Endothelial cell of umbilical vein (primary cell): ENCODE measurements at regions not wholly inside any gene's neighbourhood (a gene's known extent, or its start where the extent isn't known, plus 50 kb on each side); places are given as distances from the start of the nearest gene placed in this dataset.
"Not testable (repeated sequence)": the region's sequence is repeated elsewhere in the genome, so short reads cannot be mapped to it uniquely, and the experiment has no call there.

Experiments used
- BruUV-seq: library from RNA; stranded (reverse); fragments of 400-500 nt; replicated peaks from 2 replicates; lab custom pipeline; 2021; lab: Mats Ljungman, UMichigan
- CTCF ChIA-PET: fragments of 300-600, 350-600 bp; sonication (Branson Sonifier 250); formaldehyde crosslinking; loops from one replicate; lab custom pipeline; 2021; ENCODE audit warnings: antibody characterized with exemption, inconsistent platforms; lab: Charles Lee
- POLR2A ChIA-PET: fragments of 300-600, 350-600 bp; sonication (Branson Sonifier 250); formaldehyde crosslinking; loops from one replicate; lab custom pipeline; 2021; ENCODE audit warnings: antibody characterized with exemption, inconsistent platforms; lab: Charles Lee
- DNase-seq: peaks from one replicate; pipeline ENCODE4 v3.0.0-alpha.2; 2011; ENCODE audit warnings: low read depth, low spot score
- FAIRE-seq: peaks from 2 replicates; lab custom pipeline; 2011; peaks lifted over from hg19 to GRCh38; lab: Jason Lieb, UNC
- H2AFZ ChIP-seq: 2 replicates; pipeline ENCODE4 v1.6.0; 2012; ENCODE audit warnings: low read depth, low read length, control low read depth, inconsistent platforms
- H3K27ac ChIP-seq: 2 replicates; pipeline ENCODE4 v1.5.1; 2011; ENCODE audit warnings: low read depth, mild to moderate bottlenecking, control low read depth, low read length, moderate library complexity; ENCODE audit not compliant: insufficient read depth
- H3K27me3 ChIP-seq, 2 experiments: 2 replicates each; pipeline versions ENCODE4 v1.6.0 to v1.6.1; 2011; ENCODE audit warnings: low read length in 2 of 2, mixed read lengths in 1 of 2; ENCODE audit not compliant: control insufficient read depth in 2 of 2, insufficient read depth in 2 of 2
- H3K36me3 ChIP-seq, 2 experiments: 2 replicates in 1 of 2; 3 replicates in 1 of 2; pipeline ENCODE4 v1.5.1; 2011; ENCODE audit warnings: low read length in 2 of 2, mild to moderate bottlenecking in 1 of 2, moderate library complexity in 1 of 2; ENCODE audit not compliant: control insufficient read depth in 2 of 2, insufficient read depth in 2 of 2; ENCODE audit errors: extremely low read depth in 1 of 2
- H3K4me1 ChIP-seq: 3 replicates; pipeline ENCODE4 v1.5.1; 2011; ENCODE audit warnings: mild to moderate bottlenecking, low read length; ENCODE audit not compliant: control insufficient read depth, insufficient read depth; ENCODE audit errors: extremely low read depth
- H3K4me2 ChIP-seq: 2 replicates; pipeline ENCODE4 v1.6.1; 2011; ENCODE audit warnings: low read length, control low read depth, mixed read lengths; ENCODE audit not compliant: insufficient read depth
- H3K4me3 ChIP-seq, 3 experiments: fragments of 200-600 bp in 1 of 3; sonication (generic), shearing (Covaris generic) in 1 of 3; replicated peaks in 1 of 3; 2 replicates each; pipeline ENCODE4 v1.5.1; 2011 to 2016; ENCODE audit warnings: control low read depth in 3 of 3, low read length in 3 of 3, mild to moderate bottlenecking in 2 of 3, inconsistent platforms in 1 of 3, low read depth in 1 of 3, moderate library complexity in 1 of 3; ENCODE audit not compliant: insufficient read depth in 1 of 3
- H3K79me2 ChIP-seq: 2 replicates; pipeline ENCODE4 v1.6.0; 2012; ENCODE audit warnings: low read length, inconsistent platforms; ENCODE audit not compliant: control insufficient read depth, insufficient read depth
- H3K9ac ChIP-seq: replicated peaks from 2 replicates; pipeline ENCODE3; 2011; ENCODE audit warnings: low read length, control low read depth; ENCODE audit not compliant: insufficient read depth; ENCODE audit errors: extremely low read depth
- H3K9me1 ChIP-seq: replicated peaks from 3 replicates; pipeline ENCODE4 v1.6.0; 2011; ENCODE audit warnings: mild to moderate bottlenecking, low read length; ENCODE audit not compliant: control insufficient read depth, insufficient read depth; ENCODE audit errors: extremely low read depth
- H3K9me3 ChIP-seq: replicated peaks from 2 replicates; pipeline ENCODE4 v1.5.1; 2012; ENCODE audit warnings: low read length, inconsistent platforms; ENCODE audit not compliant: control insufficient read depth, insufficient read depth
- H4K20me1 ChIP-seq: replicated peaks from 2 replicates; pipeline ENCODE3; 2011; ENCODE audit warnings: mild to moderate bottlenecking, low read length; ENCODE audit not compliant: control insufficient read depth, insufficient read depth; ENCODE audit errors: extremely low read depth
- CTCF ChIP-seq, 2 donors: IDR thresholded peaks; 1 replicate in 1 of 2; 2 replicates in 1 of 2; pipeline ENCODE4 v1.5.1; 2011; ENCODE audit warnings: low read length in 2 of 2, mild to moderate bottlenecking in 2 of 2, moderate library complexity in 2 of 2, control low read depth in 1 of 2, inconsistent platforms in 1 of 2, low read depth in 1 of 2; ENCODE audit not compliant: insufficient read depth in 1 of 2; ENCODE audit errors: extremely low read depth in 1 of 2
- EZH2 ChIP-seq: IDR thresholded peaks from 2 replicates; pipeline ENCODE4 v1.6.1; 2012; ENCODE audit warnings: borderline replicate concordance, low read depth, mild to moderate bottlenecking, moderate library complexity, low read length, inconsistent platforms; ENCODE audit not compliant: severe bottlenecking
- FOS ChIP-seq: IDR thresholded peaks from 2 replicates; pipeline ENCODE4 v1.6.1; 2011; ENCODE audit warnings: mild to moderate bottlenecking, low read length, moderate library complexity, borderline replicate concordance; ENCODE audit not compliant: insufficient read depth
- GATA2 ChIP-seq: IDR thresholded peaks from 2 replicates; pipeline ENCODE4 v1.7.0; 2011; ENCODE audit warnings: low read depth, mild to moderate bottlenecking, moderate library complexity, mixed read lengths, low read length; ENCODE audit not compliant: insufficient read length, insufficient read depth
- JUN ChIP-seq: IDR thresholded peaks from 2 replicates; pipeline ENCODE4 v1.6.1; 2011; ENCODE audit warnings: borderline replicate concordance, low read depth; ENCODE audit not compliant: insufficient read length, insufficient read depth
- MYC ChIP-seq: IDR thresholded peaks from one replicate; pipeline ENCODE4 v1.6.1; 2011; ENCODE audit warnings: mild to moderate bottlenecking, low read depth, low read length
- POLR2A ChIP-seq: IDR thresholded peaks from 2 replicates; pipeline ENCODE4 v1.6.1; 2012; ENCODE audit warnings: low read depth, mild to moderate bottlenecking, control low read depth, low read length
- POLR2AphosphoS5 ChIP-seq: IDR thresholded peaks from 2 replicates; pipeline ENCODE4 v1.6.1; 2012; ENCODE audit warnings: low read depth, mild to moderate bottlenecking, control low read depth, low read length, moderate library complexity; ENCODE audit not compliant: insufficient read depth
- dilution Hi-C: fragments of 300-500 bp; cut with MboI; formaldehyde crosslinking; loops from one replicate; pipeline ENCODE4 v1.15.0; 2019; ENCODE audit warnings: low sequenced_read_pairs; ENCODE audit not compliant: extremely low pct_ligation_motif_present
- intact Hi-C: fragments of 100-400 bp; cut with micrococcal nuclease; formaldehyde crosslinking; loops from one replicate; pipeline ENCODE4 v1.10.0; 2022
- TF ChIP-seq, protein P1 (sequence below): IDR thresholded peaks from 2 replicates; pipeline ENCODE4 v1.6.1; 2011; ENCODE audit not compliant: insufficient read depth, insufficient read length

DNA sequence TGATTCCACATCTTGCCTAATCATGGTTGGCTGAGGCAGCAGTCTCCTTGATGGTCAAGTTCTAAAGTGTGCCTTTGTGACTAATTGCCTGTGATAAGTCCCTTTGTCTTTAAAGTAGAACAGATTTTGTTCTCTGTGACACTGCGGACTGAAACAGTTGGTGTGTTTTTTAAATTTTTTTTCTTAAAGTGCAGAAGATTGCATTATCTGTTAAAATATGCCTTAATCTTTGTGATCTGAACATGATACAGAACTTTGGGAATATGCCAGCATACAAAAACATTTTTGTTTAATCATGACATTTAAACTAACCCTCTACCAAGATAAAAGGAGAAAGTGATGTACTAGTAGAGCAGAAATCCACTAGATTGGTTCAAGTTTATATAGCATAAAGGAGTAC, 1260.6 kb upstream of the ADGRL2 start:
- ChIA-PET CTCF (no interaction called here), POLR2A (no interaction called here)
- Histone ChIP-seq H3K9me1 (no peaks in the 10 kb centered on the region), H3K79me2 (no peaks in the 10 kb centered on the region), H3K4me2 (no peak overlapping the region), H3K4me3 (no peak overlapping the region), H3K4me1 (no peaks in the 10 kb centered on the region), H4K20me1 (no peaks in the 10 kb centered on the region), H3K9me3 (no peaks in the 10 kb centered on the region), H3K9ac (no peak overlapping the region), H3K27ac (no peak overlapping the region), H3K36me3 (no peaks in the 10 kb centered on the region), H3K27me3 (no peaks in the 10 kb centered on the region), H2AFZ (no peak overlapping the region)
- TF ChIP-seq MYC (no peak), JUN (no peak), GATA2 (no peak), POLR2AphosphoS5 (no peak), POLR2A (no peak), FOS (no peak), CTCF (IDR thresholded peaks at IDR 0.05; ENCODE audit: extremely low read depth in 1 of 2, insufficient read depth in 1 of 2, low read depth in 1 of 2, low read length in 2 of 2) (no peak), EZH2 (no peak)
- TF ChIP-seq, protein P1, sequence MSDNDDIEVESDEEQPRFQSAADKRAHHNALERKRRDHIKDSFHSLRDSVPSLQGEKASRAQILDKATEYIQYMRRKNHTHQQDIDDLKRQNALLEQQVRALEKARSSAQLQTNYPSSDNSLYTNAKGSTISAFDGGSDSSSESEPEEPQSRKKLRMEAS: no peak
- DNase-seq (no peak), FAIRE-seq (no peak)
- dilution Hi-C loops: no loop called here
- no TSS peak for BruUV-seq
- intact Hi-C loops: loop anchor here (5.0 kb wide), 1 partner anchor 323 kb away; no protein-coding TSS in a partner anchor

- POLR2A ChIA-PET, H3K27me3 ChIP-seq, DNase-seq, dilution Hi-C loops, H3K36me3 ChIP-seq, H2AFZ ChIP-seq, H3K9me3 ChIP-seq, H4K20me1 ChIP-seq, CTCF ChIA-PET, BruUV-seq, H3K9ac ChIP-seq, H3K4me3 ChIP-seq, H3K4me2 ChIP-seq, H3K27ac ChIP-seq, FAIRE-seq, H3K4me1 ChIP-seq, intact Hi-C loops, H3K79me2 ChIP-seq, H3K9me1 ChIP-seq: not testable (repeated sequence)
These were observed 1261.4 kb upstream of the ADGRL2 start for GRCh38 chr1:80539298-80539697.
